ES-I3 (cell line): ENCODE measurements at regions not wholly inside any gene's neighbourhood (a gene's known extent, or its start where the extent isn't known, plus 50 kb on each side); places are given as distances from the start of the nearest gene placed in this dataset.
"Not testable (repeated sequence)": the region's sequence is repeated elsewhere in the genome, so short reads cannot be mapped to it uniquely, and the experiment has no call there.

Experiments
- H3K36me3 ChIP-seq: 2 replicates; pipeline ENCODE4 v1.6.1; 2013; ENCODE audit warnings: mild to moderate bottlenecking, low read length, control low read depth, moderate library complexity; ENCODE audit not compliant: insufficient read depth
- H3K4me1 ChIP-seq: 2 replicates; pipeline ENCODE4 v1.6.1; 2013; ENCODE audit warnings: mild to moderate bottlenecking, control low read depth, low read length; ENCODE audit not compliant: insufficient read depth
- H3K9ac ChIP-seq: 2 replicates; pipeline ENCODE4 v1.6.1; 2013; ENCODE audit warnings: low read depth, mild to moderate bottlenecking, low read length, moderate library complexity
- H3K9me3 ChIP-seq: 2 replicates; pipeline ENCODE4 v1.6.1; 2013; ENCODE audit warnings: mild to moderate bottlenecking, low read length, moderate library complexity; ENCODE audit not compliant: control insufficient read depth, insufficient read depth

DNA sequence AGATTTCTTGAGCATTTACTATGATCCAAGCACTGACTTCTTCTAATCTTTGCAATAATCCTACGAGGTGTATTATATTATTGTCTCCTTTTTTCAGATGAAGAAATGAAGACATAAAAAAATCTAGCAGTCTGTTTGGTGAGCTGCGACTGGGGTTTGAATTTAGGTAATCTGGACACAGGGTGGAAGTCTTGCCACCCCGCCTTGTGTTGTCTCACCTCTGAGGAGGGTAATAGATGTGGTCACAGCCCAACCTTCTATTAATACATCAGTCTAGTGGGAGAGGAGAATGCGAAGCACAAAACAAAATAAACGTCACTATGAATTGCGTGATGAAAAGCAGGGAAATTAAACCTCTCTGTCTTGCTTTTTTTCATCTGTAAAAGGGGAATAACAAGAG is 993.9 kb downstream of the VRK1 start:
- Histone ChIP-seq H3K4me1 (no peaks in the 10 kb centered on the region), H3K9ac (no peak overlapping the region), H3K9me3 (no peaks in the 10 kb centered on the region), H3K36me3 (no peaks in the 10 kb centered on the region)

DNA sequence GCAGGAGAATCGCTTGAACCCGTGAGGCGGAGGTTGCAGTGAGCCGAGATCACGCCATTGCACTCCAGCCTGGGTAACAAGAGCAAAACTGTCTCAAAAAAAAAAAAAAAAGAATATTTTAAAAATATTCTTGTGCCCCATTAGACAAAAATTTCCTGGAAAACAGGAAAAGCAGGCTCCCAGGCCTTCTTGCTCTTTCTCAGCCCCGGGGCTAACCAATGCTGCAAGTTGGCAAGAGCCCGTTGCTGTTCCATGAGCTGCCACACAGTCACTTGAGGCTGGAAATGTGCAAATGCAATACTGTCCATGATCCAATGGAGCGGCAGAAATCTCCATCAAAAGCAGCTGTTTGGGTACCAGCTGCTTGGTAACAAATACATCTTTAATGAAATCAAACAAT is 994.7 kb downstream of the VRK1 start:
- no peaks in the 10 kb centered on the region for H3K4me1 ChIP-seq
- H3K9me3 ChIP-seq = no peaks in the 10 kb centered on the region
- H3K9ac ChIP-seq = no peak overlapping the region
- H3K36me3 ChIP-seq = no peaks in the 10 kb centered on the region

DNA sequence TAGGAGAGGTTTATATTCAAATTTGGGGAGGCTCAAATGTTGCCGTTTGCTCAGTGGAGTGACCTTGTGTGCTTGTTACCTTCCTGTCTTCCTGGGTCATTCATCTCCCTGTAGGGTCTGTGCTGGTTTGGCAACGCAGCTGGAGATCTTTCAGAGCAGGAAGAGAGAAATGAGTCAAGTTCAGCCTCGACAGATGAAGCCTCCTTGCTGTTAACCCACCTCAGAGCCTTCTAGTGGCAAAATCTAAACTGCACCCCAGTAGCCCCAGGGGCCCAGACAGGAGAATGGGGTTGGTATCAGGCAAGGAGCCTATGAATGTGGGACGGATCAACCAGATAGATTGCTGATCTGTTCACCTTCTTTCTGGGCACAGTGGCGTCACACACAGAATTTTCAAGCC is 999.3 kb downstream of the VRK1 start:
- H3K4me1 ChIP-seq = no peaks in the 10 kb centered on the region
- H3K9ac ChIP-seq = no peak overlapping the region
- H3K9me3 ChIP-seq = no peaks in the 10 kb centered on the region
- no peaks in the 10 kb centered on the region for H3K36me3 ChIP-seq

DNA sequence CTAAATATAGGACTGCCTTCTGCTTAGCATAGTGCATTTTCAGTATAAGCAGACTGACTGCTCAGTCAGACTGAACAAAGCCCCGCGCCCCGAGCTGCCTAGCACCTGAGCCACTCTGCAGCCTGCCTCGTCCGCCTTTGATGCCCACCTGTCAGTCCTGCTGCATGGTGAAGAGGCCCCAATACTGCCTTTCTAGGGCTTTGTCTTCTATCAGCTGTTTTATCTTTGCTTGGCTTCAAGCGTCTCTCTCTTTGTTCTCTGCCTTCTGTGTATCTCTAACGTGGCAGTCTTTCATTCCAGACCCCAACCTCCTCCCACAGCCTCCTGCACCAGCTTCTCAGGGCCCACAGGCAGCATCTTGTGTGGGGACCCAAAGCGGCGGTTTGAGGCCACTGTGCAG is 1001.0 kb downstream of the VRK1 start:
- no peaks in the 10 kb centered on the region for H3K9me3 ChIP-seq
- H3K36me3 ChIP-seq = no peaks in the 10 kb centered on the region
- H3K4me1 ChIP-seq = no peaks in the 10 kb centered on the region
- no peak overlapping the region for H3K9ac ChIP-seq

DNA sequence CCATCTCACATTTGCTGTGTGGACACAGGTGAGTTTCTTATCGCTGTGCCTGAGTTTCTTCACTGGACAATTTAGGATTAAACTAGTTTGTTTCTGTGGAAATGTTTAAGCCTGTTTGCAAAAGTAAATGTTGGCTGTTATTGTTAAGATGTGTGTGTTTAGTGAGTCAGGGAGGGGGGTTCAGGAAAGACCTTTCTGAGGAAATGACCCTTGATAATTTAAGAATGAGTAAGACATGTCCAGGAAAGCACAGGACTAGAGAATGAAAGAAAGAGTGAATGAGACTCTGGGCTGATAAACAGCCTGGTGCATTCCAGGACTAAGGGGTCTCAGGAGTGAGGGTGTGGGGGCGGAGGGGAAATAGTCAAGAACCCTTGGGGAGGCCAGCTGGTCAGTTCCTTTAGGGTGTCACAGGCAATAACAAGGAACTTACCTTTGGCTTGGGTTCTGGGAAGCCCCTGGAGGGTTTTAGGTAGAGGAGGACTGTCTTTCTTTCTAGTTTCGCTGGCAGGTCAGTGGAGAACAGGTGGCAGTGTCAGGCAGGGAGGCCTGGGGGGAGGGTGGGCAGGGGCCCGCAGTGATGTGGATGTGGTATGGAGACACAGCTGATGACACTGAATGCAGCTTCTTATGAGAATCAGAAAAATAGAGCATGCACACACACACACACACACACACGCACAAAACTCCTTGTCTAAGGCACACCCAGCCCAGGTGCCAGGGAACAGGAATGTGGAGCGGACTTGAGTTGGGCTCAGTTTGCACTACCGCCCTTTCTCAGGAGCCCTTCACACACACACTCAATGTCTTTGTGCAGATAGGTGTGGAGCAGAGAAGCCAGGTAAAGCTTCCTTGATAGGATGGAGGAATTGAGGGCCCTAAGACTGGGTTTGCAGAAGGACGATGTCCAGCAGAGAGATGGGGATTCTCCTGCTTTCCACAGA is 1005.5 kb downstream of the VRK1 start:
- Histone ChIP-seq H3K4me1 (no peaks in the 10 kb centered on the region), H3K9me3 (no peaks in the 10 kb centered on the region), H3K36me3 (no peaks in the 10 kb centered on the region), H3K9ac (no peak overlapping the region)

DNA sequence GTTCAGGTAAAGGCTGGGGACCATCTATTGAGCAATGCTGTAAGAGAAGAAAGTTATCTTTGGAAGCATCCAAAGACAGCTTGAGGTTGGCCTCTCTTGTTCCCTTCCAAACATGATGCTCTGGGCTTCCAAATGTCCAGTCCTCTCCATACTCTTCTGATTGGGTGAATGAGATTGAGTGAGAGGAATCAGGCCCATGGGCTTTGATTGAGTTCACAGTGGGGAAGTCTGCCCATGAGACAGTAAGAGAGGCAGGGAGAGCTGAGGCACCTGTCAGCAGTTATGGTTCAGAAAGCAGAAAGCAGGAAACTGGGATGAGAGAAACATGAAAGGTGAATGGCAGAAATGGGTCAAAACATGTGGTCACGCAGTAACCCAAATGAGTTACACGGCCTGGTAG is 1006.9 kb downstream of the VRK1 start:
- Histone ChIP-seq H3K36me3 (no peaks in the 10 kb centered on the region), H3K9me3 (no peaks in the 10 kb centered on the region), H3K4me1 (no peaks in the 10 kb centered on the region), H3K9ac (no peak overlapping the region)

DNA sequence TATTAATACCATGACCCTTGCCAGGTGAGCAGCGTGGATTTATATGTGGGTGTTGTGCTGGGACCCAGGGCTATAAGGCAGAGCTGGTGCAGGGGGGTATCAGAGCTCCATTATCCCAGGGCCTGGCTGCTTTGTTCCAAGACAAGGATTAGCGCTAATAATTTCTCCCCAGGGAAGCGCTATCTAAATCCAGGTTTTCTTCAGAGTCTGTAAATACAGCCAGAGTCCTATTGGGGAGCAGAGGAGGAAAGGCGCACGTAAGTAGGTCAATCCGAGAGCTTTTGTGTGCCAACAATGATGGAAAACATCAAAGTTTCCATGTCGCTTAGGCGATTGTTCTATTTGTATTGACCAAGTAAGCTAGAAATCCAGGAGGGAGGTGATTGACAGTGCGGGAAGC is 1009.7 kb downstream of the VRK1 start:
- H3K9me3 ChIP-seq = no peaks in the 10 kb centered on the region
- no peaks in the 10 kb centered on the region for H3K36me3 ChIP-seq
- no peaks in the 10 kb centered on the region for H3K4me1 ChIP-seq
- no peak overlapping the region for H3K9ac ChIP-seq

DNA sequence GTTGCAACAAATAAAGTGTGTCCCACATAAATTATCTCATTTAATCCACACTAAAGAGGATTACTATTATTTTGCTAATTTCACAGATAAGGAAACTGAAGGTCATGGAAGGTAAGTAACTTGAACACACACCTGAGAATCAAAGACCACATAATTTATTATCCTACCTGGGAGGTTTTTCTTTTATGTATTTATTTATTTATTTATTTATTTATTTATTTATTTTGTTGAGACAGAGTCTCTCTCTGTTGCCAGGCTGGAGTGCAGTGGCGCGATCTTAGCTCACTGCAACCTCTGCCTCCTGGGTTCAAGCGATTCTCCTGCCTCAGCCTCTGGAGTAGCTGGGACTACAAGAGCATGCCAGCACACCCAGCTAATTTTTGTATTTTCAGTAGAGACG is 1011.4 kb downstream of the VRK1 start:
- not testable (repeated sequence) for H3K36me3 ChIP-seq, H3K4me1 ChIP-seq, H3K9me3 ChIP-seq, H3K9ac ChIP-seq

DNA sequence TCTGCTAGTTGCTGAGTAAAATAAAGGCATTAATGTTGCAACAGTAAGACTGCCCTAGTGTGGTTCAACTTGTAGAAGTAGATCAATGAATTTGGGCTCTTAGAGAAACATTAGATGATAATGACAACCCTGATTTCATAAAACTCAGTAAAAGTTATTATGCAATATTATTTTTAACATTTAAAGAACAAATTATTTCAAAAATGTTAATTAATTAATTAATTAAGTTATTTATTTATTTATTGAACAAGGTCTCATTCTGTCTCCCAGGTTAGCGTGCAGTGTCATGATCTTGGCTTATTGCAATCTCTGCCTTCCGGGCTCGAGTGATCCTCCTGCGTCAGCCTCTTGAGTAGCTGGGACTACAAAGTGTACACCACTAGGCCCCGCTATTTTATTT is 1016.4 kb downstream of the VRK1 start:
- no peaks in the 10 kb centered on the region for H3K36me3 ChIP-seq
- H3K9ac ChIP-seq = no peak overlapping the region
- no peaks in the 10 kb centered on the region; the same call in 1 of the 2 replicates for H3K9me3 ChIP-seq
- H3K4me1 ChIP-seq = no peaks in the 10 kb centered on the region

DNA sequence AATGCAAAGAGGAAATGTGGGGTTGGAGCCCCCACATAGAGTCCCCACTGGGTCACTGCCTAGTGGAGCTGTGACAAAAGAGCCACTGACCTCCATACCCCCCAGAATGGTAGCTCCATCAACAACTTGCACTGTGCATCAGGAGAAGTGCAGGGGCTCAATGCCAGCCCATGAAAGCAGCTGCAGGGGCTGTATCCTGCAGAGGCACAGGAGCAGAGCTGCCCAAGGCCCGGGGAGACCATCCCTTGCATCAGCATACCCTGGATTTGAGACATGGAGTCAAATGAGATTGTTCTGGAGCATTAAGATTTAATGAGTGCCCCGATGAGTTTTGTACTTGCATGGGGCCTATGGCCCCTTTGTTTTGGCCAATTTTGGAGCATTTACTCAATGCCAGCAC is 1023.6 kb downstream of the VRK1 start:
- no peaks in the 10 kb centered on the region; the same call in 1 of the 2 replicates for H3K9me3 ChIP-seq
- no peaks in the 10 kb centered on the region for H3K36me3 ChIP-seq
- no peak overlapping the region for H3K9ac ChIP-seq
- no peaks in the 10 kb centered on the region for H3K4me1 ChIP-seq

DNA sequence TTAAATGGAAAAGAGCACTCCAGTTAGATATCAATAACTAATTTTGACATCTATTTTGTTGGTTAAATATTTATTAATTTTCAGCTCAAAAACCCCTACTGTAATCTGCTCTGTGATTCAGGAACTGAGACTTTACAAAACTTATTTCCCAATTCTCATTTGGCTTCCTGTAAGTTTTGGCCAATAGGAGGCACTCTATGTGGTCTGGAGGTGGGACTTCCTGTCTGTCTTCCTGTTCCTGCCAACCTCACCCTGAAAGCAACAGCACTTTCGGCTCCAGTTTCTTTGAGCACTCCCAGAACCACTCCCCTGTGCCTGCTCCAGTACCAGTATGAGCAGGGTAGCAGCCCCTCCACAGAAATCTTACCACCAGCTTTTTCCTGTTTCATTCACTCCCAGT is 1027.0 kb downstream of the VRK1 start:
- H3K36me3 ChIP-seq = no peaks in the 10 kb centered on the region
- no peaks in the 10 kb centered on the region for H3K9me3 ChIP-seq
- no peak overlapping the region for H3K9ac ChIP-seq
- no peaks in the 10 kb centered on the region for H3K4me1 ChIP-seq

DNA sequence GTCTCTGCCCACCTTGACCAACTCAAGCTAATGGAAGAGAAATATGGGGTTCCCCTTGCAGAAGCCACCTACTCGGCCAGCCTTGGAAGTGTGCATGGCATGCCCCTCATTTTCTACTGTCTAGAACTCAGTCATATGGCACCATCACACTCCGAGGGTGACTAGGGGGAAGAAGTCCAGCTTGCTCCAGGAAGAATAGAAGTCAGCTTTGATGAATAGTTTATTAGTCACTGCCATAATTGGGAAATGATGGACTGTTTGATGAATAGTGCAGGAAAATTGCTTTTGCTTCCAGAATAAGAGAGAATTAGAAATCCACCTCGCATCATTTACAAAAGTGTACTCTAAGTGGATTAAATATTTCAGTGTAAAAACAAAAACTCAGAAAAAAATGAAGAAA is 1030.6 kb downstream of the VRK1 start:
- no peaks in the 10 kb centered on the region for H3K9me3 ChIP-seq
- H3K9ac ChIP-seq = no peak overlapping the region
- H3K4me1 ChIP-seq = no peaks in the 10 kb centered on the region
- no peaks in the 10 kb centered on the region for H3K36me3 ChIP-seq

DNA sequence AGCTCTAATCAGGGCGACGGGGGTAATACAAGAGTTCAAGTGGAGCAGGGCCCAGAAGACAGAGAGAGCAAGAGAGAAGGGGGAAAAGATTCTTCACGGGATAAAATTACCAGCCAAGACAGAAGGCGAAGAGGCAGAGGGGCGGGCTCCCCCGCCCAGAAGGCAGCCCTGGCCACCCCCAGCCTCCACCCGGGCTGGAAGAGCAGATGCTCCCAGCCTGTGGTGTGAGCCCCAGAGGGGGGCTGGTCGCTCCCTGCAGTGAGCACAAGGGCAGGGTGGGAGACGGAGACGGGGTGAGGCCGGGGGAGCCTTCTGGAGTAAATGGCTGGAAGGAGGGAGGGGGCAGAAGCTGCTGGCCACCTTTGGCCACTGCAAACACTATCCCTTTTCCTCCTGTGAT is 1035.6 kb downstream of the VRK1 start:
- H3K9ac ChIP-seq = no peak overlapping the region
- no peaks in the 10 kb centered on the region for H3K9me3 ChIP-seq
- no peaks in the 10 kb centered on the region for H3K36me3 ChIP-seq
- no peaks in the 10 kb centered on the region for H3K4me1 ChIP-seq

DNA sequence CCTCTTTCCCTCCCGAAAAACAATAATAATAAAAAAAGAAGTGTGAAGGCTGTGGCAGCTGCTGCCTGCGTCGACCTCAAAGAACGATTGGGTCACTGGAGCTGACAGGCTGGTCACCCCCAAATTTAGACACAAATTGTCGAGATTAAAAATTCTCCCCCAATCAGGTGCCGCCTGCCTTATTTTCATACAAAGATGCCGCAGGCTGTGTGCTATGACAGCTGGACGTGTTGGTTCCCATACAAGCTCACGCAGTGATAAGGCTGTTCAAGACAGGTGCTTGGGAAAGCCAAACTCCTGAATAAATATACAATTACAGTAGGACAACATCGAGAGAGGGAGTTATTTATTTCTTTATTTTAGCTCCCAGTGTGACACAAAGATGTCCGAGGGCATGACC is 1041.8 kb downstream of the VRK1 start:
- no peaks in the 10 kb centered on the region for H3K4me1 ChIP-seq
- no peaks in the 10 kb centered on the region for H3K36me3 ChIP-seq
- H3K9me3 ChIP-seq = no peaks in the 10 kb centered on the region

DNA sequence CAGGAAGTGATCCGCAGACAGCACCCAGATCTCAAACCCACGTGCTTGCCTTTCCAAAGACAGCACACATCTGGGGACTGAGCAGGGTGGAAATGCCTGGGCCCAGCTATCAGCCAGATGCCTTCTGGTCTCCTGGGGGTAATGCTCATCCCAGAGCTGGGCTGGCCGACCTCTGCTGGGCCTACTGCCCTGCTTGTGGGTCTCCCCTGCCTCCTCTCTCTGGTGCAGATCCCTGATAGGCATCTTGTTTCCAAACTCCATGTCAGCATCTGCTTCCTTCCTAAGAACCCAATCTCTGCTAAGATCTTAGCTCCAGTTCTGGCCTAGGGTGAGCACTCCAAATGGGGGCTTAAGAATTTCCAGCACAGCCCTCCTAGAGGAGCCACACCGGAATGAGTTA is 1043.0 kb downstream of the VRK1 start:
- Histone ChIP-seq H3K4me1 (no peaks in the 10 kb centered on the region), H3K9ac (no peak overlapping the region), H3K9me3 (no peaks in the 10 kb centered on the region), H3K36me3 (no peaks in the 10 kb centered on the region)

More for the DNA sequence above, 1041.8 kb downstream of the VRK1 start:
- H3K9ac ChIP-seq = no peak overlapping the region
